H1 (cell line): ENCODE measurements at regions not wholly inside any gene's neighbourhood (a gene's known extent, or its start where the extent isn't known, plus 50 kb on each side); places are given as distances from the start of the nearest gene placed in this dataset.

Source experiments
- CTCF ChIA-PET: fragments of 300-600 bp; sonication (Branson Sonifier 250); formaldehyde crosslinking; loops from one replicate; lab custom pipeline; 2021; ENCODE audit not compliant: partially characterized antibody; lab: Charles Lee
- POLR2A ChIA-PET: fragments of 300-600 bp; sonication (Branson Sonifier 250); formaldehyde crosslinking; loops from one replicate; lab custom pipeline; 2021; ENCODE audit warnings: inconsistent platforms; ENCODE audit not compliant: partially characterized antibody; lab: Charles Lee
- DNase-seq, 2 experiments: peaks; one replicate each; pipeline versions ENCODE4 v3.0.0 to v3.0.0-alpha.2; 2010 to 2022; ENCODE audit warnings: low spot score in 2 of 2, low read depth in 1 of 2, mixed read lengths in 1 of 2
- FAIRE-seq: peaks from 2 replicates; lab custom pipeline; 2011; peaks lifted over from hg19 to GRCh38; lab: Jason Lieb, UNC
- H2AFZ ChIP-seq: 2 replicates; pipeline ENCODE4 v1.8.1; 2012; ENCODE audit warnings: low read length, inconsistent platforms
- H2AK5ac ChIP-seq: 2 replicates; pipeline ENCODE4 v1.6.1; 2013; ENCODE audit warnings: low read depth, low read length
- H2BK120ac ChIP-seq: replicated peaks from 2 replicates; pipeline ENCODE3; 2013; ENCODE audit warnings: low read depth, low read length, inconsistent platforms
- H2BK12ac ChIP-seq: 2 replicates; pipeline ENCODE4 v1.6.1; 2013; ENCODE audit warnings: low read depth, low read length
- H2BK15ac ChIP-seq: 2 replicates; pipeline ENCODE4 v1.6.1; 2013; ENCODE audit warnings: low read length
- H2BK20ac ChIP-seq: 2 replicates; pipeline ENCODE4 v1.6.1; 2013; ENCODE audit warnings: low read length
- H2BK5ac ChIP-seq: 2 replicates; pipeline ENCODE4 v1.6.1; 2013; ENCODE audit warnings: low read depth, low read length
- H3K14ac ChIP-seq: 2 replicates; pipeline ENCODE4 v1.6.1; 2013; ENCODE audit warnings: inconsistent platforms; ENCODE audit not compliant: insufficient read length
- H3K18ac ChIP-seq: 2 replicates; pipeline ENCODE4 v1.6.1; 2013; ENCODE audit warnings: low read length; ENCODE audit errors: extremely low read depth
- H3K23ac ChIP-seq: 2 replicates; pipeline ENCODE4 v1.6.1; 2013; ENCODE audit warnings: inconsistent platforms; ENCODE audit not compliant: insufficient read length
- H3K23me2 ChIP-seq: 2 replicates; pipeline ENCODE4 v1.6.1; 2013; ENCODE audit warnings: low read depth, low read length
- H3K27ac ChIP-seq: 2 replicates; pipeline ENCODE4 v1.6.1; 2011; ENCODE audit warnings: low read depth, low read length, inconsistent platforms
- H3K27me3 ChIP-seq, 4 experiments: replicated peaks in 1 of 4; 1 replicate in 1 of 4; 2 replicates in 3 of 4; pipeline versions ENCODE4 v1.6.1 to v1.8.1; 2011 to 2013; ENCODE audit warnings: low read length in 3 of 4, mild to moderate bottlenecking in 3 of 4, inconsistent platforms in 2 of 4, mixed read lengths in 2 of 4, moderate library complexity in 1 of 4; ENCODE audit not compliant: control insufficient read depth in 3 of 4, insufficient read depth in 3 of 4; ENCODE audit errors: extremely low read depth in 1 of 4
- H3K36me3 ChIP-seq, 4 experiments: 2 replicates each; pipeline versions ENCODE4 v1.6.1 to v1.8.1; 2011 to 2013; ENCODE audit warnings: mild to moderate bottlenecking in 4 of 4, low read length in 3 of 4, moderate library complexity in 2 of 4, control low read depth in 1 of 4, inconsistent platforms in 1 of 4; ENCODE audit not compliant: insufficient read depth in 4 of 4, control insufficient read depth in 2 of 4
- H3K4ac ChIP-seq: replicated peaks from 2 replicates; pipeline ENCODE3; 2013; ENCODE audit warnings: low read length, low read depth, mixed read lengths, inconsistent platforms; ENCODE audit not compliant: insufficient read length
- H3K4me1 ChIP-seq, 4 experiments: replicated peaks in 1 of 4; 1 replicate in 1 of 4; 2 replicates in 3 of 4; pipeline versions ENCODE4 v1.6.1 to v1.8.1; 2011 to 2013; ENCODE audit warnings: low read length in 3 of 4, inconsistent platforms in 2 of 4, mixed read lengths in 1 of 4; ENCODE audit not compliant: insufficient read depth in 4 of 4, control insufficient read depth in 3 of 4
- H3K4me2 ChIP-seq, 2 experiments: 2 replicates each; pipeline versions ENCODE4 v1.6.1 to v1.8.1; 2011 to 2013; ENCODE audit warnings: low read depth in 2 of 2, low read length in 2 of 2, control low read depth in 1 of 2, inconsistent platforms in 1 of 2, mild to moderate bottlenecking in 1 of 2; ENCODE audit not compliant: insufficient read depth in 1 of 2
- H3K4me3 ChIP-seq, 4 experiments: fragments of 200-600, 300-600 bp in 1 of 4; sonication (generic), shearing (Covaris generic), sonication (Bioruptor Twin) in 1 of 4; 2 replicates each; pipeline versions ENCODE4 v1.5.1 to v1.8.1; 2011 to 2016; ENCODE audit warnings: low read length in 4 of 4, low read depth in 3 of 4, control low read depth in 2 of 4, inconsistent platforms in 2 of 4, mild to moderate bottlenecking in 2 of 4, mixed read lengths in 1 of 4, moderate library complexity in 1 of 4; ENCODE audit not compliant: insufficient read depth in 2 of 4; ENCODE audit errors: extremely low read depth in 1 of 4
- H3K56ac ChIP-seq: replicated peaks from 2 replicates; pipeline ENCODE3; 2013; ENCODE audit warnings: low read depth, mild to moderate bottlenecking, mixed read lengths, low read length, inconsistent platforms; ENCODE audit not compliant: insufficient read length
- H3K79me1 ChIP-seq: 2 replicates; pipeline ENCODE4 v1.6.1; 2013; ENCODE audit warnings: low read depth, low read length, control low read depth
- H3K79me2 ChIP-seq, 2 experiments: 2 replicates each; pipeline versions ENCODE4 v1.6.1 to v1.8.1; 2012 to 2013; ENCODE audit warnings: low read length in 2 of 2, mild to moderate bottlenecking in 2 of 2, inconsistent platforms in 1 of 2; ENCODE audit not compliant: insufficient read depth in 2 of 2, control insufficient read depth in 1 of 2
- H3K9ac ChIP-seq, 4 experiments: replicated peaks in 1 of 4; 1 replicate in 1 of 4; 2 replicates in 3 of 4; pipeline versions ENCODE4 v1.6.1 to v1.8.1; 2011 to 2013; ENCODE audit warnings: low read depth in 3 of 4, low read length in 3 of 4, control low read depth in 2 of 4, mild to moderate bottlenecking in 2 of 4, moderate library complexity in 2 of 4, inconsistent platforms in 1 of 4; ENCODE audit errors: extremely low read depth in 1 of 4
- H3K9me3 ChIP-seq, 2 experiments: 2 replicates each; pipeline versions ENCODE4 v1.6.1 to v1.8.1; 2012 to 2013; ENCODE audit warnings: mild to moderate bottlenecking in 2 of 2, moderate library complexity in 2 of 2, control low read depth in 1 of 2, inconsistent platforms in 1 of 2, low read depth in 1 of 2, low read length in 1 of 2, mixed read lengths in 1 of 2; ENCODE audit not compliant: insufficient read depth in 2 of 2
- H4K20me1 ChIP-seq, 2 experiments: replicated peaks in 1 of 2; 2 replicates each; pipeline versions ENCODE3 to v1.8.1; 2011 to 2013; ENCODE audit warnings: inconsistent platforms in 2 of 2, low read length in 2 of 2, mild to moderate bottlenecking in 1 of 2; ENCODE audit not compliant: insufficient read depth in 2 of 2, control insufficient read depth in 1 of 2
- H4K5ac ChIP-seq: 2 replicates; pipeline ENCODE4 v1.6.1; 2013; ENCODE audit warnings: low read length, low read depth, mixed read lengths, inconsistent platforms; ENCODE audit not compliant: insufficient read length
- H4K8ac ChIP-seq: 2 replicates; pipeline ENCODE4 v1.8.0; 2013; ENCODE audit warnings: mild to moderate bottlenecking, moderate library complexity, low read length, inconsistent platforms; ENCODE audit not compliant: insufficient read depth; ENCODE audit errors: extremely low read depth
- H4K91ac ChIP-seq: replicated peaks from 2 replicates; pipeline ENCODE3; 2013; ENCODE audit warnings: low read length, mixed read lengths, inconsistent platforms; ENCODE audit not compliant: insufficient read length
- E2F6 ChIP-seq: IDR thresholded peaks from 2 replicates; pipeline ENCODE4 v1.6.1; 2012; ENCODE audit warnings: inconsistent platforms
- HDAC6 ChIP-seq: IDR thresholded peaks from one replicate; pipeline ENCODE4 v1.7.1; 2012; ENCODE audit warnings: low read depth, mild to moderate bottlenecking, inconsistent platforms, low read length, moderate library complexity
- SAP30 ChIP-seq: fragments of 300-600 bp; sonication (generic); IDR thresholded peaks from 2 replicates; pipeline ENCODE4 v1.7.1; 2012; ENCODE audit warnings: low read length, moderate library complexity, mild to moderate bottlenecking, inconsistent platforms; ENCODE audit not compliant: insufficient read depth, insufficient replicate concordance

GRCh38 chr6:54448617-54449016 lies 140.4 kb downstream of the TINAG start (continued):
- no peak for TF ChIP-seq SAP30
- TF ChIP-seq HDAC6 = no peak

- Histone ChIP-seq H3K56ac (no peak overlapping the region), H3K4me1 (no peaks in the 10 kb centered on the region), H3K79me2 (no peaks in the 10 kb centered on the region), H2BK120ac (no peak overlapping the region), H3K23ac (no peak overlapping the region), H3K27ac (no peak overlapping the region), H3K9me3 (no peaks in the 10 kb centered on the region), H2BK15ac (no peak overlapping the region), H2BK20ac (no peak overlapping the region), H2AFZ (no peak overlapping the region), H3K79me1 (no peaks in the 10 kb centered on the region), H3K9ac (no peak overlapping the region), H3K23me2 (no peaks in the 10 kb centered on the region), H3K4me3 (no peak overlapping the region), H3K18ac (no peak overlapping the region), H3K14ac (no peak overlapping the region), H4K20me1 (no peaks in the 10 kb centered on the region), H3K36me3 (no peaks in the 10 kb centered on the region), H2BK12ac (no peak overlapping the region), H4K91ac (no peak overlapping the region), H2AK5ac (no peak overlapping the region), H3K4me2 (no peak overlapping the region), H3K27me3 (no peaks in the 10 kb centered on the region), H2BK5ac (no peak overlapping the region), H4K5ac (no peak overlapping the region), H4K8ac (no peak overlapping the region), H3K4ac (no peak overlapping the region)
- ChIA-PET CTCF (no interaction called here), POLR2A (no interaction called here)
- DNase-seq = no peak
- no peak for TF ChIP-seq E2F6
- no peak for FAIRE-seq
Observed at GRCh38 chr6:54451516-54451915, 143.3 kb downstream of the TINAG start.
